GM18520 (cell line): ENCODE measurements at regions not wholly inside any gene's neighbourhood (a gene's known extent, or its start where the extent isn't known, plus 50 kb on each side); places are given as distances from the start of the nearest gene placed in this dataset.
"Not testable (repeated sequence)": the region's sequence is repeated elsewhere in the genome, so short reads cannot be mapped to it uniquely, and the experiment has no call there.

Source experiments
- ATAC-seq: cut with Tn5 transposase; IDR thresholded peaks from one replicate; pipeline ENCODE4 v1.9.1; 2021; ENCODE audit not compliant: unreplicated experiment

DNA sequence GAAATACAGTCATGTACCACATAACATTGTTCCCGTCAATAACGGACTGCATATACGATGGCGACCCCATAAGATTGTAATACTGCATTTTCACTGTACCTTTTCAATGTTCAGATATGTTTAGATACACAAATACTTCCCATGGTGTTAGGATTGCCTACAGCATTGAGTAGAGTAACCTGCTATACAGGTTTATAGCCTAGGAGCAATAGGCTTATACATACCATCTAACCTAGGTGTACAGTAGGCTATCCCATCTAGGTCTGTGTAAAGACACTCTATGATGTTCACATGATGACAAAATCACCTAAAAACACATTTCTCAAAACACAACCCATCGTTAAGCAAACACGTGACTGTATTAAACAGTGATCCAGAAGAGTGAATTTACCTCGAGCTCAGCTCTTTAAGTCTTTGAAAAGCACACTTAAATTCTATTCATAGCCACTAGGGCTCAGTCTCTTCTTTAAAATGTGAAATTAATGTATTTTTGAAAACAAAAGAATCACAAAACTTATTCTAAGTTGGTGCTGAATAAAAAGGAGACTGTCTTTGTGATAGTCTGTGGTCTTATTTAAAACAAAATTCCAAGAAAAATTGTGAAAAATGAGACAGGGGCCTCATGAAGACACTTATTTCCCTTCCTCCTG lies 239.1 kb upstream of the ARID2 start:
- ATAC-seq, result no peak

DNA sequence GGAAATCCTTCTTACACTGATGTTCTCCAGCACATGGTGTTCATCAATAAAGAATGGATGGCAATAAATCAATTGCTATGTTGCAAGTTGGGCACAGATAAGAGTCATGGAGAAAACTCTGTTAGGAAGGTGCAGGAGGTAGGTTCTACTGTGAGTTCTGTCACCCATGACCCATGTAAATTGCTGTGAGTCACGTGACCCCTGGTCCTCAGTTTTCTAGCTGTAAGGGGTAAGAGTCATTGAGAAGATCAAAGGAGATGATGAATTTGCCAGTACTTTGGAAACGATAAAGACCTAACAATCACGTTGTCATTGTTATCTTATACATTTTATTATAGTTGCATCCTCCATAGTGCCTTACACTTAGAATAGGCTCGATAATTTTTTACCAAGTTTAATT lies 235.2 kb upstream of the ARID2 start:
- ATAC-seq, result no peak

GRCh38 chr12:45498645-45499044 lies 230.9 kb upstream of the ARID2 start:
- ATAC-seq, result no peak

DNA sequence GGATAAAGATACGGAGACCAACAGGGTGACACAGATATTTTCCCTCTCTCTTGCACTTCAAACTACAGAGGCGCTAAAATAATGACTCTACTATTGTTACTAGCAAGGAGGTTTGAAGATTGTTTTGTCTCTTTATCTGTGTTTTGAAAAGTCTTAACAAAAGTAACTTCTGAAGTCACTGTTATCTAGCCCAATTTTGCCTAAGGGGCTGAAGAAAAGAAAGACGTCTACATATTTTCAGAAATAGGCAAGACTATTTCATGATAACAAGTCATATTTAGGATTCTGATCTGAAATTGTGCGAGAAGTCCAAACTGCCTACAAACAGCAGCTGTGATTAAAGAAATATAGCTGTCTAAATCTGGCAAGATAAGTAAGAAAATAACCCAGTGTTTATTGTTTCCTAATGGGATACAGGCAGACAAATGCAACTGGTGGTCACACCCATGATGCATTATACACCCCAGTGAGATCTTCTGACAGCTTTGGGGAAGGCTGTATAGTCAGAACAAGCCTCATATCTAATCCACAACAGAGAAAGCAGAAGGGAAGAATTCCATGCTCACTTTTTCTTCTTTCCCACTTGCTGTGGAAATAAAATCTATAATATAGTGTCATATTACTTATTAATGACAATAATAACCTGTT lies 226.9 kb upstream of the ARID2 start:
- ATAC-seq, result no peak

GRCh38 chr12:45503899-45504298 lies 225.6 kb upstream of the ARID2 start:
- ATAC-seq, result no peak

GRCh38 chr12:45504316-45505010 lies 225.0 kb upstream of the ARID2 start:
- no peak for ATAC-seq

- peak; percentile 73 for ATAC-seq
Observed at GRCh38 chr12:45509187-45509586, 220.3 kb upstream of the ARID2 start.

DNA sequence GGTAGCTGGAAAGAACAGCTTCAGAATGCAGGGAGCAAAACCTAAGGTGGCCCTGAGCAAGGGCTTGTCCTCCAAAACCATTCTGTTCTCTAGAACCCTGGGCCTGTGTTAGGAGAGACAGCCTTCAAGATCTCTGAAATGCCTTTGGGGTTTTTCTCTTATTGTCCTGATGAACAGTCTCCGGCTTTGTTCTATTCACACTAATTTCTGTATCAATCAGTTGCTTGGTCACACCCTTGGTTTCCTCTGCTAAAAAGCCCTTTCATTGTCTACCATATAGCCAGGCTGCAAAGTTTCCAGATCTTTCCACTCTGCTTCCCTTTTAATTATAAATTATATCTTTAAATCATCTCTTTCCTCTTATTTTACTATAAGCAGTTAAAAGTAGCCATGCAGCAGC lies 219.9 kb upstream of the ARID2 start:
- no peak for ATAC-seq

DNA sequence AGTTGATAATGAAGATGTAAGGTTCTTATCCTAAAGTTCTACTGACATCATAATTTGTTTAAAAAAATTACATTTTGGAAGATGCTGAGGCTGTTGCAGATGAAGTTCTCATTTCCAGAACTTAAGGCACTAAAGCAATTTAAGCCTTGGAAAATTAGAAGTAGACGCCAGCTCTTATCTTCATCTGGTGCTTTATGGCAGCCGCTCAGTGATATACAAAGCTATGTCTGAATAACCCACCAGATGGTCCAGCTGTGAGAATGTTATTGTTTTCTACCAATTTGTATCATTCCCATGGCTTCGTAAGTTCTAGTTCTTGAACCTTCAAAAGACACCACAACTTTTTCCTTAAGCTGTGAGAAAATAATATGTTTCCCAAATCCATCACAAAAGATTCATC lies 212.1 kb upstream of the ARID2 start:
- ATAC-seq, result no peak

- no peak for ATAC-seq
Observed at GRCh38 chr12:45518291-45519235, 210.9 kb upstream of the ARID2 start.

DNA sequence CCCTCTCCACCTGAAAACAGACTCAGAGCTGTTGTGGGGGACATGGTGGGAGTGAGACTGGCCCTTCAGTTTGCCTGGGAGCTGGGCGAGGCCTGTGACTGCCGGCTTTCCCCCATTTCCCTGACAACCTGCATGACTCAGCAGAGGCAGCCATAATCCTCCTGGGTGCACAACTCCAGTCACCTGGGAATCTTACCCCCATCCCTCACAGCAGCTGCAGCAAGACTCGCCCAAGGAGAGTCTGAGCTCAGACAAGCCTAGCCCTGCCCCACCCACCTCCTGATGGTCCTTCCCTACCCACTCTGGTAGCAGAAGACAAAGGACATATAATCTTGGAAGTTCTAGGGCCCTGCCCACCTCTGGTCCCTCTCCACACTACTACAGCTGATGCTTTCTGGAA lies 207.3 kb upstream of the ARID2 start:
- no peak for ATAC-seq

DNA sequence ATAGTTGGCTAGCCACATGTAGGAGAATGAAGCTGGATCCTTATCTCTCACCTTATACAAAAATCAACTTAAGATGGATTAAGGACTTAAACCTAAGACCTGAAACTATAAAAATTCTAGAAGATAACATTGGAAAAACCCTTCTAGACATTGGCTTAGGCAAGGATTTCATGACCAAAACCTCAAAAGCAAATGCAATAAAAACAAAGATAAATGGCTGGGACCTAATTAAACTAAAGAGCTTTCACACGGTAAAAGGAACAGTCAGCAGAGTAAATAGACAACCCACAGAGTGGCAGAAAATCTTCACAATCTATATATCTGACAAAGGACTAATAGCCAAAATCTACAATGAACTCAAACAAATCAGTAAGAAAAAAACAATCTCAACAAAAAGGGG lies 202.7 kb upstream of the ARID2 start:
- not testable (repeated sequence) for ATAC-seq

DNA sequence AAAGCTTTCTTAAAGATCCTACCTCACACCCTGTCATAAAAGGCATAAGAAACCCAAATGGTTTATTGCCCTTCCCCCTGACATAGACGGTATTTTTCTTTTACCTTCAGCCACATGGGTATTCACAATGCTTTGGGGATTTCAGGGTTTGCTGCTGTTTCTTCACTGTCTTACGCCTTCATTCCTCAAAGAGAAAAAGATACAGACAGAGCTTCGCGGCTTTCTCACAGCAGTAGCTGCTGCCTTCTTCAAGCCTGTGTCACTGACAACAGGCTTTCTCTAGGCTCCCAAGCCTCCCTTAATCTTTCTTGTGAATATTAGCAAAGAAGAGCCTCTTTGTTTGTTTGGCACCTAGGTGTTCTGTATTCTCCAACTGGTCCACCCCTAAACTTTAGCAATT lies 197.4 kb upstream of the ARID2 start:
- ATAC-seq, result no peak

GRCh38 chr12:45535610-45536180 lies 193.8 kb upstream of the ARID2 start:
- no peak for ATAC-seq

DNA sequence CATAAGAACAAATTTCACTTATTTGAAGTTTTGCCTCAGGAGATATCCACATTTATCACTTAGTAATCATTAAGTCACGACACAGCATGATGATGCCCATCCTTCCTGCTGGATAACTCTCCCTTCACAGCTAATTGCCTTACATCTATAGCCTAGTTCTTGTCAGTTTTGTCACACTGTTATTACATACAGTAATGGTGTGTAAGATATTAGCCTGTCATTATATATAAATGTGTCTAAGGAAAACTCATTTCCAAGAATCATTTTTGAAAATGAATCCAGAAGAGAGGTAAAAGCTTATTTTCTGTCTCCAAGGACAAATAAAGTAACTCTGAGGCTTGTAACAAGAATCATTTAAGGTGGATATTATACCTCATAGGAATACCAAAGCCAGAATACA lies 193.2 kb upstream of the ARID2 start:
- no peak for ATAC-seq

DNA sequence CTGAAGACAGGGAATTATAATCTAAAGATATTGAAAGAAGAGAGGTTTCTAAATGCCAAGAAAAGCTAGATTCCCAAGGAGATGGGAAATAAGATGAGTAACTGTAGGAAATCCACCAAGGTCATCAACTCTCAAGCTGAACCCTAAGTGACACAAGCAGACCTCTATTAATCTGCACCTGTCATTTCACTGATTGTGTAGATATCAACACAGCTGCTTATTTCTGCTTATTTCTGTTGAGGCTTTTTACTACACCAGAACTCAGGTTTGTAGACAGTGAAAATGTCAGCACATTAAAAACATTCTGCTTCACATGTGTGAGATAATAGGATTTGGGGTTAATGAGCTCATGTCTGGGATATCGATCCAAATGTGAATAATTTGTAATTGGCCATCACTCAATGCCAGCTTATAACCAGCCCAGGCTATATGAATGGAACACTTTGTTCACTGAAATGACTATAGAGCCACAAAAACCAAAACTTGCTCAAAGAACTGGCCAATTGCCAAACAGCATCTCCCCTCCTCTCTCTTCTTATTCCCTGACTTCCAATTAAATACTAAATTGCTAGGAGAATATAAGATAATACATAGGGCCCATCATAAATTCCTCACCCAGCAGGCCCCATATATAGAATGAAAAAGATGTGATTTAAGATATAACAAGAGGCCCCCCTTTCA lies 188.7 kb upstream of the ARID2 start:
- ATAC-seq, result no peak

DNA sequence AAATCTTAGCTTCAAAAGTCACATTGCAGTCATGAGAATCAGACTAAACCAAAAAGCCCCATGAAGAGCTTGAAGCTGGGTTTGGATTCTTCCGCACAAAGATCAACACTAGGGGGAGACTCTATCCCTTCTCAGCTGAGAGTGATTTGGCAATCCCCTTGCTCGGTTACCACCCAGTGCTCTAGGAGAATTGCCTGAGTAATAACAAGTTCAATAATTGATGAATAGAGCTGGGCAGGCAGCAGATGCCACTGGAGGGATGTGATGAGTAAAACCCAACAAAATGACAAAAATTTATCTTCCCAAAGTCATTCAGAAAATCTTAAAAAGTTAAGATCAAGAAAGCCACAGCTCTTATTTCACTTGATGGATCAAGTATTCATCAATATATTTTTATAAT lies 185.6 kb upstream of the ARID2 start:
- ATAC-seq, result peak; percentile 88

GRCh38 chr12:45546545-45546944 lies 183.0 kb upstream of the ARID2 start:
- no peak for ATAC-seq

DNA sequence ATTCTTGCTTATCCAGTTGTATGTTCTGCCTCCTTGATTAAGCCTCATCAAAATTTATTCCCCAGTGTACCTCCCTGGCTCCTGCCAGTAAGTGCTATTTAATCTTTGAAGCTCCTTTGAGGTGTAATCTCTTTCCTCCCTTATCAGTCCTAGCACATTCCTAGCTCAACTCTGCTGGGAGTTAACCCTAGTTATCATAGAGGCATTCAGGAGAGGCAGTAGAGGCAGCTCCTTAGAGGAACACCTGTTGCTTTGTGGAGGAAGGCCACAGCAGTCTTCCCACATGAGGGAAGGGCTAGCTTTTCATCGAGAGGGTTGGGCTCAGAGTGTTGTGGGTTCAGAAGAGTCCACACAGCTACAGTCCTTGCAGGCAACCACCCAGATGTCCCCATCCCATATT lies 182.4 kb upstream of the ARID2 start:
- no peak for ATAC-seq

GRCh38 chr12:45547822-45548221 lies 181.7 kb upstream of the ARID2 start:
- no peak for ATAC-seq
